ENCODE measurements at regions not wholly inside any gene's neighbourhood (a gene's known extent, or its start where the extent isn't known, plus 50 kb on each side); places are given as distances from the start of the nearest gene placed in this dataset.
"Not testable (repeated sequence)": the region's sequence is repeated elsewhere in the genome, so short reads cannot be mapped to it uniquely, and the experiment has no call there.

DNA sequence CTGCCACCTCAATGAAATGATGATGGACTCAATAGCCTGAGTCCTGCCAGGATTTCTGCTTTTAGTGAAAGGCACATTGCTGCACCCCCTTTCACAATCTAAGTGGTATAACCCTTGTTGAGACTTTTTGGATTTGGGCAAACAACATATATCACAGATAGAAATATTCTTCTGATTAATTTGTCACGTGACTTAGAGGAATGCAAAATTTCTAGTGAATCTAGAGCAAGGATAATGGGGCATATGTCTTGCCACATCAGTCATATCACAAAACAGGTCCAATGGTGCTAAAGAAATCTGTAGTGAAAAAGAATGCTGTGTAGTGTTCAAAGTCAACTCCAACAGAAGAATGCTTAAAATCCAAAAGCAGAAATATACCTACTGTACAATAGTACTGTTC lies 1386.3 kb downstream of the LRFN5 start:
- intact Hi-C loops (cut with DNase I), result no loop called here
- no peak for ATAC-seq

DNA sequence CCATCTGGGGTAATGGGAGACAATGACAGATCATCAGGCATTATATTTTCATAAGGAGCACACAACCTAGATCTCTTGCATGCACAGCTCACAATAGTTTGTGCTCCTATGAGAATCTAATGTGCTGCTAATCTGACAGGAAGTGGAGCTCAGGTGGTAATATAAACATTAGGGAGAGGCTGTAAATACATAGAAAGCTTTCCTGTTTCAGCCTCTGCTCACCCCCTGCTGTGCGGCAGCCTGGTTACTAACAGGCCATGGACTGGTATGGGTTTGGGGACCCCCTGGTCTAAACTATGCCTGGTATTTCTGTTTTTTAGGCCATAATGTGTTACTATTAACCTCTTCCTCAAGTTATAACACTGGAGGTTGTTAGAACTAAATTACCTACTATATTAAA lies 1373.7 kb downstream of the LRFN5 start:
- intact Hi-C loops (cut with DNase I), result no loop called here

More for the DNA sequence above, 1386.3 kb downstream of the LRFN5 start:
- DNase-seq, result no peak

DNA sequence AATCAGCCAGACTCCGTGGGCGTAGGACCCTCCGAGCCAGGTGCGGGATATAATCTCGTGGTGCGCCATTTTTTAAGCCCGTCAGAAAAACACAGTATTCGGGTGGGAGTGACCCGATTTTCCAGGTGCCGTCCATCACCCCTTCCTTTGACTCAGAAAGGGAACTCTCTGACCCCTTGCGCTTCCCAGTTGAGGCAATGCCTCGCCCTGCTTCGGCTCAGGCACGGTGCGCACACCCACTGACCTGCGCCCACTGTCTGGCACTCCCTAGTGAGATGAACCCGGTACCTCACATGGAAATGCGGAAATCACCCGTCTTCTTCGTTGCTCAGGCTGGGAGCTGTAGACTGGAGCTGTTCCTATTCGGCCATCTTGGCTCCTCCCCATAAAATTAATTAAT lies 1366.5 kb downstream of the LRFN5 start:
- DNase-seq; ATAC-seq; intact Hi-C loops (cut with DNase I): not testable (repeated sequence)

More for the DNA sequence above, 1373.7 kb downstream of the LRFN5 start:
- no peak for DNase-seq
- no peak for ATAC-seq

DNA sequence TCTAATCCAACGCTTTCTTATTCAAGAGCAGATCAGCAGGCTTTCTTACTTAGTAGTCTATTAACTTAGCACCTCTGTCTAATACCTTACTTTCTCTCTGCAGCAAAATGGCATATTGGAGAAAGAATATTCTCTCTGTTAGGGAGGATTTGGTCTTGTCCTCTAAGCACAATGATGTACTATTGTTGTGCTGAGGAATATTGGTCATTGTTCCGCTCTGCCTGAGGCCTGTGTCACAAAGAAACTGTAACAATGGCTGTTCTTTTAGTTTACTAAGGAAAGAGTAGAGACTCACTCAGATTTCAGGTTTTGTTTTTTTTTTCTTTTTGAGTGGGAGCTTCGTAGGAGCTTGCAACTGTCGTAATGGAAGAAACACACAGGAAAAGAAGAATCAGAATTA lies 1358.8 kb downstream of the LRFN5 start:
- ATAC-seq (no peak), DNase-seq (no peak)
- intact Hi-C loops (cut with DNase I), result no loop called here

- intact Hi-C loops (cut with DNase I), result no loop called here
- DNase-seq, result no peak
Observed at GRCh38 chr14:42961509-42961908, 1354.8 kb downstream of the LRFN5 start.

DNA sequence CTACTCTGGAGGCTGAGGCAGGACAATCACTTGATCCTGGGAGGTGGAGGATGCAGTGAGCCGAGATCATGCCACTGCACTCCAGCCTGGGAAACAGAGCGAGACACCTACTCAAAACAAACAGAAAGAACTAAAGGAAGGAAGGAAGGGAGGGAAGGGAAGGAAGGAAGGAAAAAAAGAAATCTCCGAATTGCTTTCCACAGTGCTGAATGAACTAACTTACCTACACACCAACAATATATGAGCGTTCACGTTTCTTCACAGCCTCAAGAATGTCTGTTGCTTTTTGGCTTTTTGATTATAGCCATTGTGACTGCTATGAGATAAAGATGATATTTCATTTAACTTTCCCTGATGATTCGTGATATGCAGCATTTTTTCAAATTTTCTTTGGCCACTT lies 1343.7 kb downstream of the LRFN5 start:
- no peak for ATAC-seq
- intact Hi-C loops (cut with DNase I), result no loop called here

More at GRCh38 chr14:42961509-42961908, 1354.8 kb downstream of the LRFN5 start:
- no peak for ATAC-seq

GRCh38 chr14:42947991-42948390 lies 1341.3 kb downstream of the LRFN5 start:
- intact Hi-C loops (cut with DNase I), result no loop called here
- ATAC-seq, result no peak
- no peak for DNase-seq

More for the DNA sequence above, 1343.7 kb downstream of the LRFN5 start:
- DNase-seq, result no peak

DNA sequence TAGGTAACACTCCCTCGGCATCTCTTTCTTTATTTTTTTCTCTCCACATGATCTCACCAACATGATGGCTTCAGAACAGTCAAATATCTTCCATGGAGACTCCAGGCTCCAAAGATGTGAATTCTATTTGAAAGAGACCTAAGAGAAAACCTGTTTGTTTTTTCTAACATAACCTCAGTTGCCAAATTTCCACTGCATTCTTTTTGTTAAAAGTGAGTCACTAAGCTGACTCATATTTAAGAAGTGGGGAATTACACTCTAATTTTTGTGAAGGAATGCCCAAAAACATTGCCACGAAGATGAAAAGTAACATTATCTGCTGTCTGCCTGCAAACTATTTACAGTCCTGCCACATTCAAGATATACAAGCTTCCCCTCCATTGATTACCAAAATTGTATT lies 1337.6 kb downstream of the LRFN5 start:
- ATAC-seq (peak in 1 of 2 donors; percentile 36), DNase-seq (no peak)
- intact Hi-C loops (cut with DNase I), result no loop called here

DNA sequence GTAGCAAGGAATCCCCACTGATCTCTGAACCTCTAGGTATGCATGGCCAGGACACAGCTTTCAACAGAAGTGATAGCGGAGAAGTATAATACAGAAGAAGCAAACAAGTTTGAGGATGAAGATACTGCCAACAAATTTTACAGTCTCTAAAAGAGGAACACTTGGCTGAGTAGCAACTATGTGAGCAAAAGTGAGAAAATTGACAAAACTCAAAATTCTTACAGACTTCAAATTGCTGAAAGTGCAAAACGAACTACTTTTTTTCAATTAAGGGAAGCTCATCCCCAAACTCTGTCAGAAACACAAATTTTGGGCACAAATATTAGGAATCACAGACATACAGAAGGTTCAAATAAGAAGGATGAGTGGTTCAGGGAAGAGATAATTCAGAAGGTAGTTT lies 1324.6 kb downstream of the LRFN5 start:
- intact Hi-C loops (cut with DNase I), result no loop called here
- no peak for DNase-seq
- ATAC-seq, result no peak

GRCh38 chr14:42929806-42930480 lies 1323.3 kb downstream of the LRFN5 start:
- intact Hi-C loops (cut with DNase I), result no loop called here
- peak in 1 of 2 donors; percentile 70 for ATAC-seq
- no peak for DNase-seq

- intact Hi-C loops (cut with DNase I), result no loop called here
- ATAC-seq (no peak), DNase-seq (no peak)
Observed at GRCh38 chr14:42927313-42927712, 1320.6 kb downstream of the LRFN5 start.

DNA sequence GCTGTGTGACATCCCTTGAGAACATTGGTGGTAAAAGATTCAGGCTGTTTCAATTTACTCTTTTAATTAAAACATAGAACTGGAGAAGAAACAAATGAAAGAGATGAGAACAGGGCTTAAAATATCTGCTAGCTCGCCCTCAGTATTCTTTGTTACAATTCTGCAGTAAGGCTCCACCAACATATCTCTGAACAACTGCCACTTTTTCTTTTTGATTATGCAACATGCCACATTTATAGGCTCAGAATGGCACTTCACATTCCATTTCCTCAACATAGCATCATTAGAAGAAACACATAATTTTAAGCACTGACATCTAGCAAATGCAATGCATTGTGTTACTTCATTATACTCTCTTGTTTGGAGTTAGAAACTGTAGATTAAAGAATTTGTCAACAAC lies 1315.2 kb downstream of the LRFN5 start:
- intact Hi-C loops (cut with DNase I), result no loop called here
- DNase-seq, result no peak
- ATAC-seq, result no peak

- intact Hi-C loops (cut with DNase I), result no loop called here
- ATAC-seq (no peak), DNase-seq (no peak)
Observed at GRCh38 chr14:42918615-42919014, 1311.9 kb downstream of the LRFN5 start.

DNA sequence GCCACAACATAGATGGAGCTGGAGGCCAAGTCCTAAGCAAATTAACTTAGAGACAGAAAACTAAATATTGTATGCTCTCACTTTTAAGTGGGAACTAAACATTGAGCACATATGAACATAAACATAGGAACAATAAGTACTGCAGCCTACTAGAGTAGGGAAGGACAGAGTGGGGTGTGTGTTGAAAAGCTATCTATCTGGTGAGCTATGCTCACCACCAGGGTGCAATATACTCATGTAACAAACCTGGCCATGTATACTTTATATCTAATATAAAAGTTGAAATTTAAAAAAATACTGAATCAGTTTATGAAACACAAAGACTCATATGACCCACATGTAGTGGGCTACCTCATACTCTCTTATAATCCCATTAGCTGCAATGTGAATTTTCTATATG lies 1305.0 kb downstream of the LRFN5 start:
- intact Hi-C loops (cut with DNase I), result no loop called here
- ATAC-seq (no peak), DNase-seq (no peak)

DNA sequence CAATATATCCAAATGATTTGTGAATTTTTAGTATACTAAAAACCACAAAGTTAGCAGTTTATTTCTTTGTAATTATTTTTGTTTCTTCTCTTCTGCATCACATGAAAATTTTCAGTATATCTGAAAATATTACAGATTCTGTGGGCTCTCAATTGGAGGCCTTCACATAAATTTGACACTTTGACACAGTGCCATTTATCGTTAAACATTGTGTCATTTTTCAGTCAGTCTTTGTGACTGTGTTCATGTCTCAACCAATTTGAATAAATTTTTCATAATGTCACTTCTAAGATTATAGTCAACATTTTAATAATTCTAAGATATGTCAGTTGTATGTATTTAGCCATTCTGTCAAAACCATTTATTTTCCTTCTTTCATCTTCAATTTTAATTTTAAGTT lies 1303.0 kb downstream of the LRFN5 start:
- DNase-seq, result no peak
- no peak for ATAC-seq
- intact Hi-C loops (cut with DNase I), result no loop called here

- ATAC-seq (no peak), DNase-seq (no peak)
- intact Hi-C loops (cut with DNase I), result no loop called here
Observed at GRCh38 chr14:42893183-42893582, 1286.5 kb downstream of the LRFN5 start.

DNA sequence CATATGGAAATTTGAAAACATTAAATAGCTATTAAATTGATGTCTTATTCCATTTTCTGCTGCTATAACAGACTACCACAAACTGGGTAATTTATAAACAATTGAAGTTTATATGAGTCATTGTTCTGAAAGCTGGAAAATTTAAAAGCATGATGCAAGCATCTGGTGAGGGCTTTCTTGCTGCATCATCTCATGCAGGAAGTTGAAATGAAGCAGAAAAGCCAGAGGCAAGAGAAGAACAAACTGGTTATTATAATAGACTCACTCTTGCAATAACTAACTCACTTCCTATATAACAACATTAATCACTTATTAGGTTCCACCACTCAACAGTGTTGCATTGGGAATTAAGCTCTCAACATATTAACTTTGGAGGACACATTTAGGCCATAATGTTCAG lies 1277.4 kb downstream of the LRFN5 start:
- intact Hi-C loops (cut with DNase I), result no loop called here
- ATAC-seq, result no peak
- DNase-seq, result no peak

- DNase-seq, result no peak
- no peak for ATAC-seq
- intact Hi-C loops (cut with DNase I), result no loop called here
Observed at GRCh38 chr14:42877716-42878115, 1271.0 kb downstream of the LRFN5 start.

DNA sequence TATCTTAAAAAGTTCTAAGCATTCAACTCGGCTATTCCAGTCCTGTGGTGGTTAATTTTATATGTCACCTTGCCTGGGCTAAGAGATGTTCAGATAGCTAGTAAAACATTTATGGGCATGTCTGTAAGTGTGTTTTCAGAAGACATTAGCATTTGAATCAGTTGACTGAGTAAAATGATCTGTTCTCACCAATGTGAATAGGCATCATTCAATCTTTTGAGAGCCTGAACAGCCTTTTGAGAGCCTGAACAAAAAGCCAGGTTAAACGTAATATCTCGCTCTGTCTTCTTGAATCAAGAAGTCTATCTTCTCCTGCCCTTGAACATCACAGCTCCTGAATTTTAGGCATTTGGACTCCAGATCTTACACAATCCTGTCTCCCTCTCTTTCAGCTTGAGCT lies 1266.1 kb downstream of the LRFN5 start:
- no peak for DNase-seq
- intact Hi-C loops (cut with DNase I), result no loop called here
- no peak for ATAC-seq

GRCh38 chr14:42869681-42870080 lies 1263.0 kb downstream of the LRFN5 start:
- no peak for DNase-seq
- intact Hi-C loops (cut with DNase I), result no loop called here
- ATAC-seq, result no peak

DNA sequence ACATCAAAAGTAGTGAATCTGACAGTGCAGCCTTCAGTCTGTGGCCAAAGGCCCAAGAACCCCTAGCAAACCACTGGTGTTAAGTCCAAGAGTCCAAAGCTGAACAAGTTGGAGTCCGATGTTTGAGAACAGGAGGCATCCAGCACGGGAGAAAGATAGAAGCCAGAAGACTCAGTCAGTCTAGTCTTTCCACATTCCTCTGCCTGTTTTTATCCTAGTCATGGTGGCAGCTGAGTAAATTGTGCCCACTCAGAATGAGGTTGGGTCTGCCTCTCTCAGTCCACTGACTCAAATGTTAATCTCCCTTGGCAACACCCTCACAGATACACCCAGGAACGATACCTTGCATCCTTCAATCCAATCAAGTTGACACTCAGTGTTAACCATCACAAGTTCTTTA lies 1255.4 kb downstream of the LRFN5 start:
- no peak for DNase-seq
- intact Hi-C loops (cut with DNase I), result no loop called here
- no peak for ATAC-seq

DNA sequence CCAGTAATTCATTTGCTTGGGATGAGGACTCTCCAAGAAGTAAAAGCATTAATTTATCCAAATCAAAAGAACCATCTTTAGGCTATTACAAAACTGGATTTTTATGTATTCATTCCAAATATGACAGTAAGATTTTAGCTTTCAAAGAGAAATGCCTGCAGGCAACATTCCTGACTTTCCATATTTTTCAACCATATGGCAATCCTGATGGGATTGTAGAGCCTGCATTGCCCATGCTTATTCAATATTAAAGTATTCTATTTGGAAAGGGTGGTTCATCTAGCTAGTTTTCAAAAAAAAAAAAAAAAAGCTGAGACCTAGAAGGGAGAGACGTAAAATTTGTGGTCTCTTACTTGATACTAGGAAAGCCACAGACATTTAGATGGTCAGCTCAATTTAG lies 1253.7 kb downstream of the LRFN5 start:
- no peak for ATAC-seq
- DNase-seq, result no peak
- intact Hi-C loops (cut with DNase I), result no loop called here

Data from left cardiac atrium (tissue), 4 donors.